GM12878 (cell line): ENCODE measurements at regions not wholly inside any gene's neighbourhood (a gene's known extent, or its start where the extent isn't known, plus 50 kb on each side); places are given as distances from the start of the nearest gene placed in this dataset.
"Not testable (repeated sequence)": the region's sequence is repeated elsewhere in the genome, so short reads cannot be mapped to it uniquely, and the experiment has no call there.

ENCODE experiments used
- ATAC-seq: fragments of 200-7000 bp; cut with Tn5 transposase; 3 replicates; pipeline ENCODE4 v1.9.1; 2020; ENCODE audit warnings: mild to moderate bottlenecking, moderate library complexity
- BruUV-seq: library from RNA; stranded (reverse); fragments of 400-500 nt; replicated peaks from 2 replicates; lab custom pipeline; 2021; lab: Mats Ljungman, UMichigan
- CTCF ChIA-PET: fragments of 300-600 bp; sonication (Branson Sonifier 250); formaldehyde crosslinking; extraction: SDS; loops from one replicate; lab custom pipeline; 2021; ENCODE audit warnings: inconsistent platforms; lab: Yijun Ruan, JAX
- POLR2A ChIA-PET: fragments of 350-600 bp; formaldehyde crosslinking; extraction: SDS; loops from one replicate; lab custom pipeline; 2021; ENCODE audit warnings: inconsistent platforms; lab: Charles Lee
- RAD21 ChIA-PET: fragments of 300-600 bp; sonication (Branson Sonifier 250); formaldehyde crosslinking; loops from one replicate; lab custom pipeline; 2023; ENCODE audit warnings: antibody characterized with exemption; ENCODE audit not compliant: unreplicated experiment; lab: Charles Lee
- SMC1A ChIA-PET: fragments of 300-600 bp; sonication (Branson Sonifier 250); formaldehyde crosslinking; loops from one replicate; lab custom pipeline; 2023; ENCODE audit not compliant: unreplicated experiment, uncharacterized antibody; lab: Charles Lee
- DNase-seq: peaks from one replicate; pipeline ENCODE4 v3.0.0-alpha.2; 2011; ENCODE audit warnings: low read depth, low spot score
- FAIRE-seq: peaks from 3 replicates; lab custom pipeline; 2011; peaks lifted over from hg19 to GRCh38; lab: Jason Lieb, UNC
- H2AFZ ChIP-seq: 2 replicates; pipeline ENCODE4 v1.6.0; 2011; ENCODE audit warnings: low read depth, low read length, control low read depth; ENCODE audit not compliant: control insufficient read depth
- H3K27ac ChIP-seq: 2 replicates; pipeline ENCODE4 v1.5.1; 2011; ENCODE audit warnings: control low read depth; ENCODE audit not compliant: control insufficient read depth, insufficient read depth
- H3K27me3 ChIP-seq, 2 experiments: replicated peaks in 1 of 2; 2 replicates each; pipeline versions ENCODE4 v1.6.0 to v1.6.1; 2011; ENCODE audit warnings: low read length in 1 of 2; ENCODE audit not compliant: control insufficient read depth in 2 of 2, insufficient read depth in 2 of 2
- H3K36me3 ChIP-seq, 2 experiments: 2 replicates each; pipeline ENCODE4 v1.5.1; 2011; ENCODE audit warnings: low read length in 1 of 2; ENCODE audit not compliant: control insufficient read depth in 2 of 2, insufficient read depth in 2 of 2
- H3K4me1 ChIP-seq: 2 replicates; pipeline ENCODE4 v1.6.1; 2011; ENCODE audit warnings: mild to moderate bottlenecking, low read length, moderate library complexity, mixed read lengths; ENCODE audit not compliant: control insufficient read depth, insufficient read depth
- H3K4me2 ChIP-seq: 2 replicates; pipeline ENCODE4 v1.6.0; 2011; ENCODE audit warnings: control low read depth; ENCODE audit not compliant: control insufficient read depth, insufficient read depth
- H3K4me3 ChIP-seq: fragments of 200-600 bp; sonication (generic); 2 replicates; pipeline ENCODE4 v1.5.1; 2016
- H3K79me2 ChIP-seq: 2 replicates; pipeline ENCODE4 v1.6.0; 2011; ENCODE audit warnings: low read length; ENCODE audit not compliant: control insufficient read depth, insufficient read depth
- H3K9ac ChIP-seq: 2 replicates; pipeline ENCODE4 v1.8.0; 2011; ENCODE audit warnings: low read length, control low read depth, mixed read lengths; ENCODE audit not compliant: control insufficient read depth, insufficient read depth
- H3K9me3 ChIP-seq: replicated peaks from 3 replicates; pipeline ENCODE4 v1.5.1; 2011; ENCODE audit warnings: mild to moderate bottlenecking, low read length; ENCODE audit not compliant: control insufficient read depth, insufficient read depth
- H4K20me1 ChIP-seq: 2 replicates; pipeline ENCODE4 v1.6.0; 2011; ENCODE audit not compliant: control insufficient read depth, insufficient read depth
- WGBS: methylation state at CpG from one replicate; pipeline ENCODE4 v1.1.6; 2016; ENCODE audit warnings: low lambda C conversion rate; ENCODE audit not compliant: insufficient replicate concordance, insufficient coverage; ENCODE audit errors: missing lambda C conversion rate; 5-methylcytosine and 5-hydroxymethylcytosine counted together
- in situ Hi-C: fragments of 300-500 bp; cut with MboI; formaldehyde crosslinking; loops from 9 replicates; pipeline ENCODE4 v1.14.3; 2018; ENCODE audit warnings: mixed read lengths
- intact Hi-C: fragments of 100-400 bp; cut with micrococcal nuclease; formaldehyde crosslinking; loops from one replicate; pipeline ENCODE4 v1.14.2; 2022; ENCODE audit not compliant: unreplicated experiment

- H4K20me1 ChIP-seq, H3K4me1 ChIP-seq, CTCF ChIA-PET, FAIRE-seq, H3K36me3 ChIP-seq, H3K79me2 ChIP-seq, H3K9me3 ChIP-seq, H3K4me2 ChIP-seq, ATAC-seq, POLR2A ChIA-PET, H3K4me3 ChIP-seq, H2AFZ ChIP-seq, H3K27me3 ChIP-seq, BruUV-seq, RAD21 ChIA-PET, H3K27ac ChIP-seq, in situ Hi-C loops, SMC1A ChIA-PET, intact Hi-C loops, H3K9ac ChIP-seq, DNase-seq: not testable (repeated sequence)
- 66% methylated on average over 6 of the region's 18 CpGs for WGBS
These were observed 224.9 kb downstream of the TMEM121 start for GRCh38 chr14:105751291-105751751.

- BruUV-seq, RAD21 ChIA-PET, H3K9ac ChIP-seq, H3K27me3 ChIP-seq, DNase-seq, ATAC-seq, H3K9me3 ChIP-seq, in situ Hi-C loops, H3K4me2 ChIP-seq, H2AFZ ChIP-seq, H3K36me3 ChIP-seq, SMC1A ChIA-PET, intact Hi-C loops, H3K27ac ChIP-seq, H3K4me1 ChIP-seq, CTCF ChIA-PET, H3K4me3 ChIP-seq, FAIRE-seq, H3K79me2 ChIP-seq, H4K20me1 ChIP-seq, POLR2A ChIA-PET: not testable (repeated sequence)
- WGBS: no CpG with 5 or more reads among the region's 7 CpGs
These were observed 226.0 kb downstream of the TMEM121 start for GRCh38 chr14:105752420-105752819.
